Thyroid gland (tissue), 4 donors: ENCODE measurements at regions not wholly inside any gene's neighbourhood (a gene's known extent, or its start where the extent isn't known, plus 50 kb on each side); places are given as distances from the start of the nearest gene placed in this dataset.

Source experiments
- CTCF ChIP-seq, 6 experiments: fragments of 200-600 bp in 3 of 6; fragments of 450-650 bp in 3 of 6; sonication (generic) in 3 of 6; IDR thresholded peaks; one replicate each; pipeline ENCODE4 v1.5.1; 2016 to 2019; ENCODE audit warnings: antibody characterized with exemption in 6 of 6, mild to moderate bottlenecking in 2 of 6, inconsistent platforms in 1 of 6, moderate library complexity in 1 of 6
- POLR2A ChIP-seq, 2 donors: fragments of 450-650 bp; IDR thresholded peaks; one replicate each; pipeline ENCODE4 v1.6.1; 2017; ENCODE audit warnings: antibody characterized with exemption in 2 of 2, mild to moderate bottlenecking in 2 of 2, moderate library complexity in 1 of 2

- TF ChIP-seq CTCF (IDR thresholded peaks at IDR 0.05) (no peak), POLR2A (IDR thresholded peaks at IDR 0.05) (no peak)
Measured at GRCh38 chr13:79796136-79796535, 315.2 kb downstream of the NDFIP2 start.
